GM20000 (cell line): ENCODE measurements at regions not wholly inside any gene's neighbourhood (a gene's known extent, or its start where the extent isn't known, plus 50 kb on each side); places are given as distances from the start of the nearest gene placed in this dataset.
"Not testable (repeated sequence)": the region's sequence is repeated elsewhere in the genome, so short reads cannot be mapped to it uniquely, and the experiment has no call there.

Experiments used
- DNase-seq: peaks from one replicate; pipeline ENCODE4 v3.0.0; 2012; ENCODE audit warnings: low spot score
- TF ChIP-seq, protein P1 (sequence below): IDR thresholded peaks from 2 replicates; pipeline ENCODE4 v1.5.1; 2012; ENCODE audit warnings: mild to moderate bottlenecking, control low read depth; ENCODE audit errors: extremely low read depth, missing control alignments

DNA sequence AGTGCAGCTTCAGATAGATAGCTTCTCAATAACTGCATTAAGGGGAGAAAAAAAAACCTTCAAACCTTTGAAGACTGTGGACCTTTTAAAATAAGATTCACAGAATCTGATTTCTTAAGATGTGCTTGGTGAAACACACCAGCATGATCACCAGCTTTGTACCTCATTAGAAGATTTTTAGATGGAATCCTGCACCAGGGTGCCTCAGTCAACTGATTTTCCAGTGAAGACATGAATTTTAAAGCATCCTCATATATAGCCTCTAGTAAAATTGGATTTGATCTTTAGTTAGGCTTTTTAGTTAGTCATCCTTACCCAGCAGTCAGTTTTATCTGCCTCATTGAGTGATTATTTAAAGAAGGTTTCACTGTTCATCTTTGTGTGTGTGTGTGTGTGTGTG, 208.6 kb upstream of the DEPDC1 start:
- TF ChIP-seq, protein P1, sequence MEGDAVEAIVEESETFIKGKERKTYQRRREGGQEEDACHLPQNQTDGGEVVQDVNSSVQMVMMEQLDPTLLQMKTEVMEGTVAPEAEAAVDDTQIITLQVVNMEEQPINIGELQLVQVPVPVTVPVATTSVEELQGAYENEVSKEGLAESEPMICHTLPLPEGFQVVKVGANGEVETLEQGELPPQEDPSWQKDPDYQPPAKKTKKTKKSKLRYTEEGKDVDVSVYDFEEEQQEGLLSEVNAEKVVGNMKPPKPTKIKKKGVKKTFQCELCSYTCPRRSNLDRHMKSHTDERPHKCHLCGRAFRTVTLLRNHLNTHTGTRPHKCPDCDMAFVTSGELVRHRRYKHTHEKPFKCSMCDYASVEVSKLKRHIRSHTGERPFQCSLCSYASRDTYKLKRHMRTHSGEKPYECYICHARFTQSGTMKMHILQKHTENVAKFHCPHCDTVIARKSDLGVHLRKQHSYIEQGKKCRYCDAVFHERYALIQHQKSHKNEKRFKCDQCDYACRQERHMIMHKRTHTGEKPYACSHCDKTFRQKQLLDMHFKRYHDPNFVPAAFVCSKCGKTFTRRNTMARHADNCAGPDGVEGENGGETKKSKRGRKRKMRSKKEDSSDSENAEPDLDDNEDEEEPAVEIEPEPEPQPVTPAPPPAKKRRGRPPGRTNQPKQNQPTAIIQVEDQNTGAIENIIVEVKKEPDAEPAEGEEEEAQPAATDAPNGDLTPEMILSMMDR: no peak
- DNase-seq: no peak

DNA sequence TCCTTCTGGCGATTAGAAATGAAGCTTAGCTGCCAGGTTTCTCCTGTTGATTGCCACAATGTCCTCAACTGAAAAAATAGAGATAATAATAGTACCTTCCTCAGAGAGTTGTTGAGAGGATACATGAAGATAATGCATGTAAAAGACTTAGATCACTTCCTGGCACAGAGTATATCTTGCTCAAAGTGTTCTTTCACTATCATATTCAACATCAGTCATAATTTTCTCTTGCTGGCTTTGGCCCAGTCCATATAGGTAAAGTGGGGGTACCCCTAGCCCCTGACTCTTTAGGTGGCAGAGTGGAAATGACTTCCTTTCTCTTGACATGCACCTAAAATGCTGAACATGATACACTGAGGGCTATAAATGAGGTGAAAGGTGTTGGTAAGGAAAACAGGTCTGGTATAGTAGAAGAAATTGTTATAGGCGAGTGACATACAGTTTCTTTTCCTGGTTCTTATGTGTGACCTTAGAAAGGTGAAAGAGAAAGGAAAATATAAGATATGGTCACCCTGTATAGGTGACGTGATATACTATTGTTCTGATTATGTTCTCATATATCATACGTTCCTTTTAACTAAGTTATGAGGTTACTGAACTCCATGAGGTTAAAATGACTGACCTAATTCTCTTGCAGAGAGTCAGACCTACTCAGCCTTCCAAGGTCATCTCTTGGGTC, 209.9 kb upstream of the DEPDC1 start:
- no peak for DNase-seq
- TF ChIP-seq, protein P1: no peak

DNA sequence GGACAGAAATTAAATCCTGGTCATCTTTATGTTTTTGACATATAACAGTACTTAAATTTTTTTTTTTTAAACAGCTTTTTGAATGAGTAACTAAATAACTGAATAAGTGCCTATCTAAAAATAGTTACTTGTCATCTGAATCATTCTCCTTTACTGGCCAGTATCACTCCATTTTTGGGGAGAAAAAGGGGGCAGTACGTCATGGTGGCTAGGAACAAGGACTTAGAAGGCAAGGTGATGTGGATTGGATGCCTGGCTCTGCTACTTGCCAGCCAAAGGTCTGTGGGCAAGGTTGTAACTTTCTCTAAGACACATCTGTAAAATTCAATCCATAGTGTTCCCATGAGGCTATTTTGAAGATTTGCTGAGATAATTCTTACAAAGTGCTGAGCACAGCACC, 220.4 kb upstream of the DEPDC1 start:
- TF ChIP-seq, protein P1: no peak

DNA sequence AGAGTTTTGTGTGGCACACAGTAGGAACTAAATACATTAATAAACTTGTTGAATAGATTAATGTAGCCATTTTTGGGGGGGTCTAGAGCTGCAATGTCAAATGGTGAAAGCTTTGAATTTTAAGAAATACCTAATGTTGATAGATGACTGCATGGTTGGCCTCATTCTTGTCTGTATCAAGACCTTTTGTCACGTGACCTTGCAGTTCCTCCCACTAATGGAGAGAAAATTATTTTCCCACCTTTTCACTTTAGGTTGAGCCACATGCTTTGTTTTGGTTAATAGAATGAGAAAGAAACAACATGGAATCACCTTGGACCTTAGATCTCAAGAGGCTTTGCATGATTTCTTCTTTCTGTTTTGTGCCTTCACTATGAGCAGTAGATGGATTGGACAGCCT, 223.6 kb upstream of the DEPDC1 start:
- TF ChIP-seq, protein P1: no peak
- no peak for DNase-seq

More for the DNA sequence above, 220.4 kb upstream of the DEPDC1 start:
- no peak for DNase-seq

DNA sequence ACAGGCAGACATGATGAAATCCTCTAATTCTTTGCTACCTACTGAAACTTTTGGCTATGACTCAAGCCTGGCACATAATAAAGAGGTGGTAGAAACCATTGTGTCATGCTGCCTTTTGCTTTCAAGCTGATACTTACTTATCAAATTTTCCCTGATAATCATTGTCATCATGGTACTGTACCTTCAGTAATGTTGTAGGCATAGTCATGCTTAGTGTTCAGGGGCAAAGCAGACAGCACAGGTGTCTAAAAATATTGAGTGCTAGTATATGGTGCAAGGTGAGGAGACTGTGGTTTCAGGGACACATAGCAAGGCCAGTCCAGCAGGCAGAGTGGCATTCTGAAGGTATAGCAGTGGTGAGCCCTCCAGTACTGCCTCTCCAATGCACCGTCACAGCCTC, 226.9 kb upstream of the DEPDC1 start:
- TF ChIP-seq, protein P1: no peak
- no peak for DNase-seq

DNA sequence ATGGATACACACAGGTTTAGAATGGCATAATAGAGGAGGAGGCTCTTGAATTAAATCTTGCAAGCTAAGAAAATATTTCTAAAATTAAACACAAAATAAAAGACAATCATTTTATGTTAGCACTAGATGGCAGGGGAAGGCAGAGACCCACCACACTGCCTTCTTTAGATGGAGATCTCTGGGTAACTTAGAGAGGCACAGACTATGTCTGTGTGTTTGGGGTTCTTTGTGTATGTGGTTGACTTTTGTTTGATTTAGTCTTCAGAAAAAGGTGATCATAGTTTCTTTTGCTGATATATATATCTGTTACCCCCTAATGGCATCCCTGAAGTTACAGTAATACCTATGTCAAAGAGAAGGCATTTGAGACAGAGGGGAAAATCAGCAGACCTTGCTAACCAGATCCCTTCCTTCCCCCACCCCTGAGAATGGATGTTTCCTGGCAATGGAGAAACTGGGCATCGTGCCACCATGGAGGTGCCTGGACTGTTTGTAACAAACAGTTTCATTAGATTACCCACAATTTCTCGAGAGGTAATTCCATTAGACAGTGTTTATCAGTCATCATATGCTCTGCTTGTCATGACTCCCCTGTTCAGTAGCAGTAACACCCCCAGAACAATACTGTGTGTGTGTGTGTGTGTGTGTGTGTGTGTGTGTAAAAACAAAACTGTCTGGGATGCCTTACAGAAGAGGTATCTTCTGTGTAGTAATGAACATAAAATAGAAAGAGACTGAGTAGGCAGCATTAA, 228.3 kb upstream of the DEPDC1 start:
- no peak for DNase-seq
- TF ChIP-seq, protein P1: no peak

DNA sequence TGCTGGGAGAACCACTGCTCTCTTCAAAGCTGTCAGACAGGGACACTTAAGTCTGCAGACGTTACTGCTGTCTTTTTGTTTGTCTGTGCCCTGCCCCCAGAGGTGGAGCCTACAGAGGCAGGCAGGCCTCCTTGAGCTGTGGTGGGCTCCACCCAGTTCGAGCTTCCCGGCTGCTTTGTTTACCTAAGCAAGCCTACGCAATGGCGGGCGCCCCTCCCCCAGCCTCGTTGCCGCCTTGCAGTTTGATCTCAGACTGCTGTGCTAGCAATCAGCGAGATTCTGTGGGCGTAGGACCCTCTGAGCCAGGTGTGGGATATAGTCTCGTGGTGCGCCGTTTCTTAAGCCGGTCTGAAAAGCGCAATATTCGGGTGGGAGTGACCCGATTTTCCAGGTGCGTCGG, 242.6 kb upstream of the DEPDC1 start:
- not testable (repeated sequence) for DNase-seq
